Neuronal stem cell (in vitro differentiated cells): ENCODE measurements at regions not wholly inside any gene's neighbourhood (a gene's known extent, or its start where the extent isn't known, plus 50 kb on each side); places are given as distances from the start of the nearest gene placed in this dataset.
A peak's percentile ranks its signal among the peaks of the same experiment; 100 is the strongest.

ENCODE experiments used
- DNase-seq: peaks from one replicate; pipeline ENCODE4 v3.0.0-alpha.2; 2013; ENCODE audit warnings: low spot score
- H2AFZ ChIP-seq: one replicate; pipeline ENCODE4 v1.6.1; 2013; ENCODE audit warnings: mild to moderate bottlenecking, low read length, inconsistent platforms
- H2AK5ac ChIP-seq: 2 replicates; pipeline ENCODE4 v1.6.1; 2013; ENCODE audit warnings: low read depth, mild to moderate bottlenecking, inconsistent platforms, low read length, moderate library complexity, mixed read lengths
- H2BK120ac ChIP-seq: 2 replicates; pipeline ENCODE4 v1.6.1; 2013; ENCODE audit warnings: low read depth, mild to moderate bottlenecking, inconsistent platforms, low read length, moderate library complexity, mixed read lengths
- H2BK12ac ChIP-seq: one replicate; pipeline ENCODE4 v1.6.1; 2013; ENCODE audit warnings: low read length, inconsistent platforms
- H2BK15ac ChIP-seq: 2 replicates; pipeline ENCODE4 v1.6.1; 2013; ENCODE audit warnings: mild to moderate bottlenecking, low read length, inconsistent platforms, mixed read lengths
- H2BK5ac ChIP-seq: one replicate; pipeline ENCODE4 v1.6.1; 2013; ENCODE audit warnings: inconsistent platforms, mild to moderate bottlenecking, low read length, moderate library complexity
- H3K14ac ChIP-seq: one replicate; pipeline ENCODE4 v1.6.1; 2013; ENCODE audit warnings: low read length, inconsistent platforms
- H3K18ac ChIP-seq: 2 replicates; pipeline ENCODE4 v1.6.1; 2013; ENCODE audit warnings: low read length, inconsistent platforms
- H3K23ac ChIP-seq: 2 replicates; pipeline ENCODE4 v1.6.1; 2013; ENCODE audit warnings: low read depth, mild to moderate bottlenecking, mixed read lengths, low read length, inconsistent platforms; ENCODE audit not compliant: poor library complexity
- H3K27ac ChIP-seq: replicated peaks from 3 replicates; pipeline ENCODE4 v1.5.1; 2013; ENCODE audit warnings: low read length, inconsistent platforms
- H3K27me3 ChIP-seq, 3 experiments: 2 replicates each; pipeline ENCODE4 v1.6.1; 2013; ENCODE audit warnings: low read length in 3 of 3, mild to moderate bottlenecking in 2 of 3, inconsistent platforms in 1 of 3, low read depth in 1 of 3, mixed read lengths in 1 of 3, moderate library complexity in 1 of 3; ENCODE audit not compliant: control insufficient read depth in 3 of 3, insufficient read depth in 3 of 3
- H3K36me3 ChIP-seq, 2 donors: replicated peaks in 1 of 2; 2 replicates each; pipeline ENCODE4 v1.6.1; 2013; ENCODE audit warnings: low read length in 2 of 2; ENCODE audit not compliant: control insufficient read depth in 2 of 2, insufficient read depth in 2 of 2
- H3K4ac ChIP-seq: 2 replicates; pipeline ENCODE4 v1.6.1; 2013; ENCODE audit warnings: inconsistent platforms, mild to moderate bottlenecking, low read length, moderate library complexity
- H3K4me1 ChIP-seq, 2 donors: 1 replicate in 1 of 2; 2 replicates in 1 of 2; pipeline ENCODE4 v1.6.1; 2013; ENCODE audit warnings: low read length in 2 of 2, low read depth in 1 of 2; ENCODE audit not compliant: control insufficient read depth in 2 of 2, insufficient read depth in 1 of 2
- H3K4me2 ChIP-seq: one replicate; pipeline ENCODE4 v1.6.1; 2013; ENCODE audit warnings: mild to moderate bottlenecking, low read length, inconsistent platforms; ENCODE audit not compliant: insufficient read depth, poor library complexity, severe bottlenecking
- H3K4me3 ChIP-seq, 2 donors: 2 replicates each; pipeline ENCODE4 v1.5.1; 2013; ENCODE audit warnings: low read length in 2 of 2, mild to moderate bottlenecking in 2 of 2, inconsistent platforms in 1 of 2, moderate library complexity in 1 of 2
- H3K79me1 ChIP-seq: one replicate; pipeline ENCODE4 v1.6.1; 2013; ENCODE audit warnings: low read depth, mild to moderate bottlenecking, inconsistent platforms, low read length, moderate library complexity
- H3K9ac ChIP-seq: one replicate; pipeline ENCODE4 v1.6.1; 2013; ENCODE audit warnings: mild to moderate bottlenecking, low read depth, low read length, inconsistent platforms; ENCODE audit not compliant: poor library complexity
- H3K9me3 ChIP-seq, 2 donors: replicated peaks in 1 of 2; 2 replicates each; pipeline versions ENCODE3 to v1.6.1; 2013; ENCODE audit warnings: low read length in 2 of 2, mild to moderate bottlenecking in 2 of 2, inconsistent platforms in 1 of 2, low read depth in 1 of 2, mixed read lengths in 1 of 2, moderate library complexity in 1 of 2; ENCODE audit not compliant: control insufficient read depth in 2 of 2, insufficient read depth in 1 of 2
- H4K8ac ChIP-seq: one replicate; pipeline ENCODE4 v1.6.1; 2013; ENCODE audit warnings: low read depth, mild to moderate bottlenecking, inconsistent platforms, low read length, moderate library complexity
- H4K91ac ChIP-seq: one replicate; pipeline ENCODE4 v1.6.1; 2013; ENCODE audit warnings: low read length, low read depth, mild to moderate bottlenecking, inconsistent platforms; ENCODE audit not compliant: poor library complexity
- WGBS, 2 donors: extraction: QIAGEN DNeasy Blood & Tissue Kit; methylation state at CpG; one replicate each; pipeline ENCODE4 v1.1.7; 2013; ENCODE audit warnings: missing lambda C conversion rate in 2 of 2, mixed read lengths in 1 of 2; ENCODE audit not compliant: insufficient read length in 2 of 2, insufficient replicate concordance in 1 of 2; ENCODE audit errors: extremely low coverage in 2 of 2; 5-methylcytosine and 5-hydroxymethylcytosine counted together

DNA sequence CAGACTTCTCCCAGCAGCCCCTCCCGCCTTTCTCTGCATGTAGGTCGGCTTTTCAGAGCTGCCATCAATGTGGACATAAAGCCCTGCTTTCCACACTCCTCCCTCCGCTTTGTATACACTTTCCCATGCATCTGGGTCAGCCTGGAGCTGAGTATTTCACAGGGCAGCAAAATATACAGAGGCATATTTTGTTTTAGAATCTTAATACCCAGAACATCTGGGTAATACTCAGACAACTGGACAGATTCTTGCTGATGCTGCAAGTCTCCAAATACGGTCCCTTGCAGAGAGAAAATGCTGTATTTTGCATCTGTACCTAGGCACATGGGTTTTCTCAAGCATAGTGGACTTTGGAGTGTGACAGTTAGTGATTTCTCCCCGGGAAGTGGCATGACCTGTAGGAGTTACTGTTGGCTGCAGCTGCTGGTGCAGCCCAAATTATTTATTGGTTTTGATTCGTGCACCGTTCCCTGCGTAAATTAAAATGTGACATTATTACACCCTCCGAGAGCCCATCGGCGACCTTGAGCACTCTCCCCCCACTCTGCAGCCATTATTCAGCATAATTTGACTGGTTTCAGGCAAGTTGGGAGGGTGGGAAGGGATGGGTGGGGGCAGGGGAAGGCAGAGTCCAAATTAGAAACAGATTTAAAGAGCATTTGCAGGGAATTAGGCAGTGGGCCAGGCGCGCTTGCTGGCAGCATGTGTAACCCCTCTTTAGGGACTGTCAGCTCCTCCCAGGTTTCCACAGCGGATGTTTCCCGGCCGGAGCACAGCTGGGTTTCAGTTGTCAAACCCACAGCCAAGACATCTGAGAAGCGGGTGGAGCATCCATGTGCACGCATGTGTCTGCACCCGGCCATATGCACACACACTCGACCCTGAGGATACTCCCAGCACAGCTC lies 100.8 kb downstream of the CPN2 start:
- Histone ChIP-seq H3K4me1 (peaks cover 20 to 32% of the 10 kb centered on the region in 2 donors), H3K18ac (peak overlapping the region; percentile 86), H3K27me3 (no peaks in the 10 kb centered on the region), H3K9ac (no peak overlapping the region), H3K23ac (no peak overlapping the region), H2AK5ac (peak overlapping the region; percentile 3), H2BK5ac (no peak overlapping the region), H3K4me3 (no peak overlapping the region), H3K4me2 (no peak overlapping the region), H3K27ac (no peak overlapping the region), H2BK120ac (no peak overlapping the region), H3K14ac (no peak overlapping the region), H3K4ac (no peak overlapping the region), H3K36me3 (no peaks in the 10 kb centered on the region), H3K9me3 (peaks cover 0 to 6% of the 10 kb centered on the region in 2 donors), H2BK15ac (peak overlapping the region; percentile 57), H3K79me1 (no peaks in the 10 kb centered on the region), H4K8ac (no peak overlapping the region), H2BK12ac (no peak overlapping the region), H4K91ac (no peak overlapping the region), H2AFZ (peak overlapping the region; percentile 19)
- no peak for DNase-seq
- WGBS, 2 donors = no CpG with 5 or more reads among the region's 20 CpGs

DNA sequence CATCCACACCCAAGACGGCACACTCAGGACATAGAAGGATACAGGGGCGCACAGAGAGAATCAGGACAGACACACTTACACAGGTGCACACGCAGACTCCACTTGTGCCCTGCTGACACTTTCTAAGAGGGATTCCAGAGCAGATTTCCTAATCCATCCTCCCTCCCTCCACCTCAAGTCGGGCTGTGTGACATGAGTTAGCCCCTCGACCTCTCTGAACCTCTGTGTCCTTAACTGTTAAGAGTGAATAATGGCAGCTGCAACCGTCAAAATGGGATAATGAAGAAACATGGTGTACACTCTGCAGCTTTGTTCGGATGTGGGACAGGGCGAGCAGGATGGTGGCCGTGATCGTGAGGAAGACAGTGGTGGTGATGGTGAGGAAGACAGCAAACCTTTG lies 100.1 kb downstream of the CPN2 start:
- DNase-seq = no peak
- H2BK5ac ChIP-seq = no peak overlapping the region

DNA sequence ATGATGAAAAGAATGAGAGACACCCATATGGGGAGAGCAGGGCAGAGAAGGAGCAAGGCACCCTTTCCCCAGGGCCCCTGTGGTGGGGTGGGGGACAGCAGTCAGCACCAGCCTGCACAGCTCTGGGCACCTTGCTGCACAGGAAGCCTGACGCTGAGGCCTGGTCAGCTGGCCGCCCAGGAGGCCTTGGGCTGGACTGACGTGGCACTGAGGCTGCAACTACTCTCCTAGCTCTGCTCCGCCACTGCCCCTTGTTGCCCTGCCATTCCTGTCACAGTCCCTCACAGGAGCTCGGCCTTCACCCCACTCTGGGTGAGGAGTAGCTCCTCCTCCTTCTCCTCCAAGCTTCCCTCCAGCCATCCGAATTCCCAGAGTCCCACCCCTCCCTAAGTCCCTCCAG lies 99.7 kb downstream of the CPN2 start:
- Histone ChIP-seq H2BK5ac (no peak overlapping the region), H3K27ac (no peak overlapping the region), H3K4me3 (no peak overlapping the region), H4K91ac (peak overlapping the region; percentile 16), H3K27me3 (no peaks in the 10 kb centered on the region), H3K9ac (no peak overlapping the region), H3K14ac (peak overlapping the region; percentile 12), H2BK12ac (peak overlapping the region; percentile 43), H2BK120ac (no peak overlapping the region), H3K9me3 (peaks cover 0 to 6% of the 10 kb centered on the region in 2 donors), H3K4me2 (no peak overlapping the region), H3K18ac (peak overlapping the region; percentile 82), H3K4me1 (peaks cover 16 to 29% of the 10 kb centered on the region in 2 donors), H4K8ac (no peak overlapping the region), H2BK15ac (peak overlapping the region; percentile 57), H3K79me1 (no peaks in the 10 kb centered on the region), H3K4ac (no peak overlapping the region), H3K23ac (no peak overlapping the region), H2AK5ac (peak overlapping the region; percentile 3), H2AFZ (no peak overlapping the region), H3K36me3 (no peaks in the 10 kb centered on the region)
- no peak for DNase-seq
- no CpG with 5 or more reads among the region's 6 CpGs for WGBS, 2 donors

More for the DNA sequence above, 100.1 kb downstream of the CPN2 start:
- Histone ChIP-seq H4K91ac (no peak overlapping the region), H3K9ac (no peak overlapping the region), H3K4me1 (peaks cover 19 to 33% of the 10 kb centered on the region in 2 donors), H3K4me3 (no peak overlapping the region), H4K8ac (no peak overlapping the region), H3K18ac (peak overlapping the region; percentile 86), H3K4ac (no peak overlapping the region), H3K27me3 (no peaks in the 10 kb centered on the region), H3K23ac (no peak overlapping the region), H2AFZ (no peak overlapping the region), H2BK120ac (no peak overlapping the region), H2BK12ac (no peak overlapping the region), H2BK15ac (peak overlapping the region; percentile 57), H3K27ac (no peak overlapping the region), H3K9me3 (peaks cover 0 to 6% of the 10 kb centered on the region in 2 donors), H2AK5ac (peak overlapping the region; percentile 3), H3K4me2 (no peak overlapping the region), H3K14ac (no peak overlapping the region), H3K79me1 (no peaks in the 10 kb centered on the region), H3K36me3 (no peaks in the 10 kb centered on the region)
- no CpG with 5 or more reads among the region's 10 CpGs for WGBS, 2 donors

DNA sequence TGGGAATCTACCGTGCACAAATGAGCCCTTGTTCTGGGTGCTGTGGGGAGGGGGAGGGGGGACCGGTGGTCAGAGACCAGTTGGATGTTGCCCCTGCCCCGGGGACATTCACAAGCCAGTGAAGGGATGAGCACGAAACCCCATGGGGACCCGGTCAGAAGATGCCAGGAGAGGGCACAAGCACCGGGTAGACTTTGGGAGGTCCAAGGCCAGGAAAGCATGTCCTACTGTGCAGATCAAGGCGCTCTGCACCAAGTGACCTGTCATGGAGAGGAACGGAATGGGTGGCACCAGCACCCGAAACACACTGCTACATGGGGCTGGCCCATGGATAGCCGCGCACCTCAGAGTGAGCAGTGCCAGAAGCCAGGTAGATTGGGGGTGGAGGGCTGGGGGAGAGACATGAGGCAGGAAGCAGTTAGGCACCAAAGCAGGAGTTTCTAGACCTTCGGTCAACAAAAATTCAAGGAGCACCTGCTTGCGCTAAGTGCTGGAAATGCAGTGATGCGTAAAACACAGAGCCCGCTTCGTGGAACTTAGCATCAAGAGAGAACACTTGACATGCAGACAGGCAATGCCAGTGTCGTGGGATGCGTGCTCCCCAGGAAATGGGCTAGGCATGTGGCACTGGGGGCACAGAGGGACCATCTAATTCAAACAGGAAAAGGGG lies 99.1 kb downstream of the CPN2 start:
- peak overlapping the region; percentile 72 for H2BK15ac ChIP-seq
- H3K36me3 ChIP-seq = no peaks in the 10 kb centered on the region

More for the DNA sequence above, 99.1 kb downstream of the CPN2 start:
- Histone ChIP-seq H2BK12ac (no peak overlapping the region), H2AK5ac (no peak overlapping the region), H3K18ac (peak overlapping the region; percentile 82), H3K27ac (no peak overlapping the region), H3K4ac (no peak overlapping the region), H3K9me3 (peaks cover 0 to 6% of the 10 kb centered on the region in 2 donors), H3K14ac (no peak overlapping the region), H4K91ac (no peak overlapping the region), H3K23ac (no peak overlapping the region), H2BK5ac (no peak overlapping the region), H3K27me3 (no peaks in the 10 kb centered on the region), H3K79me1 (no peaks in the 10 kb centered on the region), H3K4me3 (no peak overlapping the region), H2AFZ (no peak overlapping the region), H4K8ac (no peak overlapping the region), H3K4me2 (no peak overlapping the region), H2BK120ac (no peak overlapping the region), H3K9ac (no peak overlapping the region), H3K4me1 (peaks cover 16 to 26% of the 10 kb centered on the region in 2 donors)
- WGBS, 2 donors = no CpG with 5 or more reads among the region's 18 CpGs
- DNase-seq = no peak
